H1 (cell line): ENCODE measurements at regions not wholly inside any gene's neighbourhood (a gene's known extent, or its start where the extent isn't known, plus 50 kb on each side); places are given as distances from the start of the nearest gene placed in this dataset.

Source experiments
- CHD7 ChIP-seq: fragments of 300-600 bp; sonication (generic); IDR thresholded peaks from 2 replicates; pipeline ENCODE4 v1.7.1; 2012; ENCODE audit warnings: low read length, moderate library complexity, mild to moderate bottlenecking, inconsistent platforms; ENCODE audit not compliant: insufficient replicate concordance
- EP300 ChIP-seq, 2 experiments: IDR thresholded peaks; 1 replicate in 1 of 2; 2 replicates in 1 of 2; pipeline ENCODE4 v1.6.1; 2011 to 2012; ENCODE audit warnings: low read depth in 2 of 2, low read length in 2 of 2, mild to moderate bottlenecking in 2 of 2, borderline replicate concordance in 1 of 2, inconsistent platforms in 1 of 2, moderate library complexity in 1 of 2

- TF ChIP-seq CHD7 (no peak), EP300 (IDR thresholded peaks at IDR 0.05; ENCODE audit: borderline replicate concordance in 1 of 2, low read depth in 2 of 2, low read length in 2 of 2) (no peak)
- TF ChIP-seq, all 59 proteins: peak for 0
Measured at GRCh38 chr1:208497866-208498541, 253.8 kb upstream of the PLXNA2 start (continued).
